ENCODE measurements at regions not wholly inside any gene's neighbourhood (a gene's known extent, or its start where the extent isn't known, plus 50 kb on each side); places are given as distances from the start of the nearest gene placed in this dataset.

- TF ChIP-seq TCF12 (IDR thresholded peaks at IDR 0.05; ENCODE audit: low read depth, low read length) (no peak), BRCA1 (IDR thresholded peaks at IDR 0.05; ENCODE audit: low read depth, low read length) (no peak)
Observed at GRCh38 chr5:7053528-7054209, 340.4 kb downstream of the TENT4A start (continued).

Measured in H1 (cell line).